ENCODE measurements at regions not wholly inside any gene's neighbourhood (a gene's known extent, or its start where the extent isn't known, plus 50 kb on each side); places are given as distances from the start of the nearest gene placed in this dataset.
A peak's percentile ranks its signal among the peaks of the same experiment; 100 is the strongest.

DNA sequence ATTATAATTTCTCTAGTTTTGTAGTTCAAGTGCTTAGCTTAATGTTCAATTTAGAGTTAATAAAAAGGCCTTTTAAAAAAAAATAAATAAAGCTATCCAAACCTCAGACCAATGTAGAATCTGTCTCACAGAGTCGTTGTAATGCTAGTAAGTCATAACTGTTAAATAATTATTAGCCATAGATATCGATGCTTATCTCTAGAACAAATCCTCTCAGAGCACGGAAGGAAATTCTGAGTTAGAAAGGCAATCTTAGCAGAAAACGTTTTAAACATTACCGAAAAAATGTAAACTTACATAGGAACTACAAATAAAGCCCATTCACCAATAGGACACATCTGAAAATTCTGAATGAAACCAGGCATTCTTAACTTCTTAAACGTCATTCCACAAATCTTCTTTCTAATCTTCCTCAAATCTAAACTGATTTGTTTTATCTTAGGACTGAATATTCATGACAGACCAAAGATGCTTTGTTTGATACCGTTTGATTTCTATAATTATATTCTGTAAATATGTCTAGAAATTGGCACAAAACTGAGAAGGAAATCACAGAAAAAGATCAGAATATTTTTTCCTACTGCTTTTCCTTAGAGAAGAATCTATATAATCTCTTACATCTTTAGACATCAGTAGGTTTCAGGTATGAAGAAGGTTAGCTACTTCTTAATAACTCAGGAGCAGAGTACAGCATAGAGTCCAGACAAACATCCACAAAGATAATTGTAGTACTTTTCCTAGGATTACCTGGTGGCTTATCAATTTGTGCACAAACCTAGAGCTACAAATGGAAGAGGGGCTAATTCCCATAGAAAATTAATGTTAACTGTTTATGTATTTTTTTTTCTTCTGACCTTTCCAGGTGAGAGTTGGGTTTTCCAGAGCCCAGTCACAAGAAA is 140.7 kb downstream of the BTC start:
- Histone ChIP-seq H3K36me3 (ENCODE audit: control insufficient read depth, insufficient read depth, low read length) (no peaks in the 10 kb centered on the region), H3K4me1 (peaks cover 81% of the 10 kb centered on the region), H3K27me3 (replicated peaks; ENCODE audit: control insufficient read depth, insufficient read depth, low read length) (no peaks in the 10 kb centered on the region), H3K4me3 (ENCODE audit: low read depth, low read length) (peak overlapping the region; percentile 22), H3K9me3 (no peaks in the 10 kb centered on the region)
- peak overlapping the region; percentile 87 for H3K27ac Mint-ChIP-seq (ENCODE audit: unreplicated experiment)
- no TSS peak for BruUV-seq (replicated peaks)
- POLR2A ChIA-PET, result interaction anchor here (0.8 to 1.6 kb wide), 12 partner anchors 11 to 209 kb away, joined by 3 to 11 read pairs (median 4); partner anchors contain the start of gene AREG
- TF ChIP-seq, protein P1, sequence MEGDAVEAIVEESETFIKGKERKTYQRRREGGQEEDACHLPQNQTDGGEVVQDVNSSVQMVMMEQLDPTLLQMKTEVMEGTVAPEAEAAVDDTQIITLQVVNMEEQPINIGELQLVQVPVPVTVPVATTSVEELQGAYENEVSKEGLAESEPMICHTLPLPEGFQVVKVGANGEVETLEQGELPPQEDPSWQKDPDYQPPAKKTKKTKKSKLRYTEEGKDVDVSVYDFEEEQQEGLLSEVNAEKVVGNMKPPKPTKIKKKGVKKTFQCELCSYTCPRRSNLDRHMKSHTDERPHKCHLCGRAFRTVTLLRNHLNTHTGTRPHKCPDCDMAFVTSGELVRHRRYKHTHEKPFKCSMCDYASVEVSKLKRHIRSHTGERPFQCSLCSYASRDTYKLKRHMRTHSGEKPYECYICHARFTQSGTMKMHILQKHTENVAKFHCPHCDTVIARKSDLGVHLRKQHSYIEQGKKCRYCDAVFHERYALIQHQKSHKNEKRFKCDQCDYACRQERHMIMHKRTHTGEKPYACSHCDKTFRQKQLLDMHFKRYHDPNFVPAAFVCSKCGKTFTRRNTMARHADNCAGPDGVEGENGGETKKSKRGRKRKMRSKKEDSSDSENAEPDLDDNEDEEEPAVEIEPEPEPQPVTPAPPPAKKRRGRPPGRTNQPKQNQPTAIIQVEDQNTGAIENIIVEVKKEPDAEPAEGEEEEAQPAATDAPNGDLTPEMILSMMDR (IDR thresholded peaks at IDR 0.05; ENCODE audit: insufficient read depth in 1 of 2, low read depth in 1 of 2, low read length in 1 of 2, severe bottlenecking in 1 of 2, unreplicated experiment in 1 of 2), result no peak
- CTCF ChIA-PET, result interaction anchor here (0.6 to 1.6 kb wide), 7 partner anchors 13 to 278 kb away, joined by 3 to 10 read pairs (median 3); partner anchors contain the start of gene AREG
- H3K4me3 Mint-ChIP-seq (ENCODE audit: unreplicated experiment), result peak overlapping the region; percentile 60
- no peaks in the 10 kb centered on the region for H3K27me3 Mint-ChIP-seq (ENCODE audit: insufficient read depth, unreplicated experiment)
- H3K9me3 Mint-ChIP-seq (ENCODE audit: unreplicated experiment), result no peaks in the 10 kb centered on the region
- intact Hi-C loops (cut with micrococcal nuclease; ENCODE audit: unreplicated experiment), result loop anchor here (1.0 to 2.0 kb wide), 5 partner anchors 15 to 451 kb away; no protein-coding TSS in a partner anchor
- peaks cover 64% of the 10 kb centered on the region for H3K4me1 Mint-ChIP-seq (ENCODE audit: low read depth, unreplicated experiment)
- H3K36me3 Mint-ChIP-seq (ENCODE audit: insufficient read depth, unreplicated experiment), result peaks cover 13% of the 10 kb centered on the region
- DNase-seq, result no peak

DNA sequence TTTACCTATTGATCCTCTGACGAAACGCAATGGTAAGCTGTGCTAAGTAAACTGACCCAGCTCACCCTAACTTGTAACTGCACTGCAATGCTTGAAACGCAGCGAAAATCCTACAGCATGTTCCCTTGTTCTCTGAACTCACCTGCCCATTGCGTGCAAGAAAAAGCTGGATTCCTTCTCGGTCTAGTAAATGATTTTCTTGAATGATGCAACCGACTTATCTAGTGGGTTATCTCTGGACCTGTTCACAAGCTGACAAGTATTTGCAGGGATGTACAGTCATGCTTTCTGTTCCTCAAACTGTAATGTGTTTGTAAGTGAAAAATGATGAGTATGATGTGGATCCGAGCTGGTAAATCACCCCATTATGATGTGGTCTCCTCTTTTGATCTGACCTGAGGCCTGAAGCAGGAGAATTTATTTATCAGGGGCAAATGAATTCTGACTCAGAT is 140.1 kb downstream of the BTC start:
- H3K4me3 Mint-ChIP-seq (ENCODE audit: unreplicated experiment), result peak overlapping the region; percentile 60
- H3K9me3 ChIP-seq, result no peaks in the 10 kb centered on the region
- H3K36me3 Mint-ChIP-seq (ENCODE audit: insufficient read depth, unreplicated experiment), result peaks cover 13% of the 10 kb centered on the region
- H3K27me3 ChIP-seq (replicated peaks; ENCODE audit: control insufficient read depth, insufficient read depth, low read length), result no peaks in the 10 kb centered on the region
- peaks cover 81% of the 10 kb centered on the region for H3K4me1 ChIP-seq
- BruUV-seq (replicated peaks), result no TSS peak
- H3K9me3 Mint-ChIP-seq (ENCODE audit: unreplicated experiment), result no peaks in the 10 kb centered on the region
- peaks cover 59% of the 10 kb centered on the region for H3K4me1 Mint-ChIP-seq (ENCODE audit: low read depth, unreplicated experiment)
- peak overlapping the region; percentile 87 for H3K27ac Mint-ChIP-seq (ENCODE audit: unreplicated experiment)
- no peak overlapping the region for H3K4me3 ChIP-seq (ENCODE audit: low read depth, low read length)
- DNase-seq, result peak; percentile 93 to 95
- CTCF ChIA-PET, result interaction anchor here (0.6 to 1.6 kb wide), 8 partner anchors 13 to 278 kb away, joined by 3 to 10 read pairs (median 3); partner anchors contain the start of gene AREG
- intact Hi-C loops (cut with micrococcal nuclease; ENCODE audit: unreplicated experiment), result loop anchor here (1.0 to 2.0 kb wide), 5 partner anchors 14 to 451 kb away; no protein-coding TSS in a partner anchor
- H3K27me3 Mint-ChIP-seq (ENCODE audit: insufficient read depth, unreplicated experiment), result no peaks in the 10 kb centered on the region
- TF ChIP-seq, protein P1 (IDR thresholded peaks at IDR 0.05; ENCODE audit: insufficient read depth in 1 of 2, low read depth in 1 of 2, low read length in 1 of 2, severe bottlenecking in 1 of 2, unreplicated experiment in 1 of 2), result no peak
- POLR2A ChIA-PET, result interaction anchor here (0.8 to 1.6 kb wide), 12 partner anchors 11 to 209 kb away, joined by 3 to 11 read pairs (median 4); partner anchors contain the start of gene AREG
- H3K36me3 ChIP-seq (ENCODE audit: control insufficient read depth, insufficient read depth, low read length), result no peaks in the 10 kb centered on the region

DNA sequence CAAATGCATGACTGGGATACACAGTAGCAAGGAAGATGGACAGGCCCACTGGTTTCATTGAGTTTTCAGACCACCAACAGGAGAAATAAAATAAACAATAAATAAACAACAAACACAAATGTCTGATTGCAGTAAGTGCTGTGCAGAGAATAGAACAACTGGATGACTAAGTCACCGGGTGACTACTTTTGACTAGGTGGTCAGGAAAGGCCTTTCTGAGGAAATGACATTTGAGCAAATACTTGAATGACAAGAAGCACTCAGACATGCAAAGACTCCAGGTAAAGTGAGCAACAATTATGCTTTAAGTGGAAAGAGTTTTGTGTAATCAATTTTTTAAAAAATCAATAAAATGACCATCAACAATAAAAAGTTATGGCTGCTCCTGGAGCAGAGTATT is 137.7 kb downstream of the BTC start:
- CTCF ChIA-PET, result no interaction called here
- Histone ChIP-seq H3K36me3 (ENCODE audit: control insufficient read depth, insufficient read depth, low read length) (no peaks in the 10 kb centered on the region), H3K9me3 (no peaks in the 10 kb centered on the region), H3K4me1 (peaks cover 88% of the 10 kb centered on the region), H3K4me3 (ENCODE audit: low read depth, low read length) (no peak overlapping the region), H3K27me3 (replicated peaks; ENCODE audit: control insufficient read depth, insufficient read depth, low read length) (no peaks in the 10 kb centered on the region)
- no peaks in the 10 kb centered on the region for H3K27me3 Mint-ChIP-seq (ENCODE audit: insufficient read depth, unreplicated experiment)
- H3K9me3 Mint-ChIP-seq (ENCODE audit: unreplicated experiment), result no peaks in the 10 kb centered on the region
- TF ChIP-seq, protein P1 (IDR thresholded peaks at IDR 0.05; ENCODE audit: insufficient read depth in 1 of 2, low read depth in 1 of 2, low read length in 1 of 2, severe bottlenecking in 1 of 2, unreplicated experiment in 1 of 2), result no peak
- peak overlapping the region; percentile 87 for H3K27ac Mint-ChIP-seq (ENCODE audit: unreplicated experiment)
- no peak for DNase-seq
- no TSS peak for BruUV-seq (replicated peaks)
- intact Hi-C loops (cut with micrococcal nuclease; ENCODE audit: unreplicated experiment), result no loop called here
- H3K4me1 Mint-ChIP-seq (ENCODE audit: low read depth, unreplicated experiment), result peaks cover 58% of the 10 kb centered on the region
- H3K4me3 Mint-ChIP-seq (ENCODE audit: unreplicated experiment), result no peak overlapping the region
- POLR2A ChIA-PET, result no interaction called here
- H3K36me3 Mint-ChIP-seq (ENCODE audit: insufficient read depth, unreplicated experiment), result peaks cover 15% of the 10 kb centered on the region
